ENCODE measurements at regions not wholly inside any gene's neighbourhood (a gene's known extent, or its start where the extent isn't known, plus 50 kb on each side); places are given as distances from the start of the nearest gene placed in this dataset.

DNA sequence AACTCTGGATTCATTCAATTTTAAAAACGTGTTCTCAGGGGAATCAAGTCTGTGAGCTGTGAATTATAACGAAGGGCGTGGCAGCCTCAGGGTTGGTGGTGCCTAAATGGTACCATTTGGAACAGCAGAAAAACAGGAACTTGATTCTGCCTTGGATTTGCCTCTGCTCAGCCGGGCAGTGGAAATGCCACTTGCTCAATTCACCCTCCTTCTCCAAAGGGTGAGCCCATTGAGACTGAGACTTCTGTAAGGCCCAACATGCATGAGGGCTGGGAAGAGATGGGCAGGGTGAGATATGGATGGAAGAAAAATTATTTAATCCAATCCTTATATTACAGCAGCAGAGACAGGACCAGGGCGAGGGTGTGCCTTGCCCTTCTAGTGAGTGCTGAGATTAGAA, 107.1 kb upstream of the HABP2 start:
- Histone ChIP-seq H3K4me3 (replicated peaks; ENCODE audit: insufficient read depth, low read length) (no peak overlapping the region), H3K27ac (replicated peaks) (no peak overlapping the region), H3K27me3 (ENCODE audit: insufficient read depth, poor library complexity, severe bottlenecking) (no peaks in the 10 kb centered on the region)
- DNase-seq (ENCODE audit: low read depth in 1 of 2, low spot score in 1 of 2), result no peak
- no peak for TF ChIP-seq POLR2AphosphoS5 (IDR thresholded peaks at IDR 0.05; ENCODE audit: low read depth)
- no peak for TF ChIP-seq GABPA (IDR thresholded peaks at IDR 0.05; ENCODE audit: low read depth)
- TF ChIP-seq, protein P1, sequence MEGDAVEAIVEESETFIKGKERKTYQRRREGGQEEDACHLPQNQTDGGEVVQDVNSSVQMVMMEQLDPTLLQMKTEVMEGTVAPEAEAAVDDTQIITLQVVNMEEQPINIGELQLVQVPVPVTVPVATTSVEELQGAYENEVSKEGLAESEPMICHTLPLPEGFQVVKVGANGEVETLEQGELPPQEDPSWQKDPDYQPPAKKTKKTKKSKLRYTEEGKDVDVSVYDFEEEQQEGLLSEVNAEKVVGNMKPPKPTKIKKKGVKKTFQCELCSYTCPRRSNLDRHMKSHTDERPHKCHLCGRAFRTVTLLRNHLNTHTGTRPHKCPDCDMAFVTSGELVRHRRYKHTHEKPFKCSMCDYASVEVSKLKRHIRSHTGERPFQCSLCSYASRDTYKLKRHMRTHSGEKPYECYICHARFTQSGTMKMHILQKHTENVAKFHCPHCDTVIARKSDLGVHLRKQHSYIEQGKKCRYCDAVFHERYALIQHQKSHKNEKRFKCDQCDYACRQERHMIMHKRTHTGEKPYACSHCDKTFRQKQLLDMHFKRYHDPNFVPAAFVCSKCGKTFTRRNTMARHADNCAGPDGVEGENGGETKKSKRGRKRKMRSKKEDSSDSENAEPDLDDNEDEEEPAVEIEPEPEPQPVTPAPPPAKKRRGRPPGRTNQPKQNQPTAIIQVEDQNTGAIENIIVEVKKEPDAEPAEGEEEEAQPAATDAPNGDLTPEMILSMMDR (IDR thresholded peaks at IDR 0.05; ENCODE audit: insufficient read depth, low read length), result no peak
- TF ChIP-seq, protein P2, sequence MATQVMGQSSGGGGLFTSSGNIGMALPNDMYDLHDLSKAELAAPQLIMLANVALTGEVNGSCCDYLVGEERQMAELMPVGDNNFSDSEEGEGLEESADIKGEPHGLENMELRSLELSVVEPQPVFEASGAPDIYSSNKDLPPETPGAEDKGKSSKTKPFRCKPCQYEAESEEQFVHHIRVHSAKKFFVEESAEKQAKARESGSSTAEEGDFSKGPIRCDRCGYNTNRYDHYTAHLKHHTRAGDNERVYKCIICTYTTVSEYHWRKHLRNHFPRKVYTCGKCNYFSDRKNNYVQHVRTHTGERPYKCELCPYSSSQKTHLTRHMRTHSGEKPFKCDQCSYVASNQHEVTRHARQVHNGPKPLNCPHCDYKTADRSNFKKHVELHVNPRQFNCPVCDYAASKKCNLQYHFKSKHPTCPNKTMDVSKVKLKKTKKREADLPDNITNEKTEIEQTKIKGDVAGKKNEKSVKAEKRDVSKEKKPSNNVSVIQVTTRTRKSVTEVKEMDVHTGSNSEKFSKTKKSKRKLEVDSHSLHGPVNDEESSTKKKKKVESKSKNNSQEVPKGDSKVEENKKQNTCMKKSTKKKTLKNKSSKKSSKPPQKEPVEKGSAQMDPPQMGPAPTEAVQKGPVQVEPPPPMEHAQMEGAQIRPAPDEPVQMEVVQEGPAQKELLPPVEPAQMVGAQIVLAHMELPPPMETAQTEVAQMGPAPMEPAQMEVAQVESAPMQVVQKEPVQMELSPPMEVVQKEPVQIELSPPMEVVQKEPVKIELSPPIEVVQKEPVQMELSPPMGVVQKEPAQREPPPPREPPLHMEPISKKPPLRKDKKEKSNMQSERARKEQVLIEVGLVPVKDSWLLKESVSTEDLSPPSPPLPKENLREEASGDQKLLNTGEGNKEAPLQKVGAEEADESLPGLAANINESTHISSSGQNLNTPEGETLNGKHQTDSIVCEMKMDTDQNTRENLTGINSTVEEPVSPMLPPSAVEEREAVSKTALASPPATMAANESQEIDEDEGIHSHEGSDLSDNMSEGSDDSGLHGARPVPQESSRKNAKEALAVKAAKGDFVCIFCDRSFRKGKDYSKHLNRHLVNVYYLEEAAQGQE (IDR thresholded peaks at IDR 0.05; ENCODE audit: insufficient replicate concordance, low read depth), result no peak
- no peak for TF ChIP-seq SPI1 (IDR thresholded peaks at IDR 0.05; ENCODE audit: borderline replicate concordance, low read depth)

DNA sequence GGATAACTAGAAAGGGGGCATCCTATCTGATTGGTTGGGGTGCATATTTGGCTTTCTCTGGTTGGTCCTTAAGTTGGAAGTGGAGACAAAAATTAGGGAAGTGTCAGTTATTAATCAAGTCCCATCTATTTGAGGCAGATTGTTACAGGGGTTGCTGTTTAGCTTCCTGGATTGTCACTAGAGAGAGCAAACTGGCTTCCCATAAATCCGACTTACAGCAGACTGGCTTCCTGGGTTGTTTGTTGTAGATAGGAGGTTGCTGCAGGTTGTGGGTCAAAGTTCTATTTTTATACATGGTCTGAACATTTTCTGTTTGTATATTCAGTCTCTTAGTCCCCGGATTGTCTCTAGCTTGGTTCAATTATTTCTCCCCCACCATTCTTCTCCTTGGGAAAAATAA, 106.1 kb upstream of the HABP2 start:
- Histone ChIP-seq H3K4me3 (replicated peaks; ENCODE audit: insufficient read depth, low read length) (no peak overlapping the region), H3K27ac (replicated peaks) (no peak overlapping the region), H3K27me3 (ENCODE audit: insufficient read depth, poor library complexity, severe bottlenecking) (no peaks in the 10 kb centered on the region)
- TF ChIP-seq, protein P1 (IDR thresholded peaks at IDR 0.05; ENCODE audit: insufficient read depth, low read length), result no peak
- TF ChIP-seq GABPA (IDR thresholded peaks at IDR 0.05; ENCODE audit: low read depth) (no peak), SPI1 (IDR thresholded peaks at IDR 0.05; ENCODE audit: borderline replicate concordance, low read depth) (no peak), POLR2AphosphoS5 (IDR thresholded peaks at IDR 0.05; ENCODE audit: low read depth) (no peak)
- TF ChIP-seq, protein P2 (IDR thresholded peaks at IDR 0.05; ENCODE audit: insufficient replicate concordance, low read depth), result no peak
- DNase-seq (ENCODE audit: low read depth in 1 of 2, low spot score in 1 of 2), result no peak

DNA sequence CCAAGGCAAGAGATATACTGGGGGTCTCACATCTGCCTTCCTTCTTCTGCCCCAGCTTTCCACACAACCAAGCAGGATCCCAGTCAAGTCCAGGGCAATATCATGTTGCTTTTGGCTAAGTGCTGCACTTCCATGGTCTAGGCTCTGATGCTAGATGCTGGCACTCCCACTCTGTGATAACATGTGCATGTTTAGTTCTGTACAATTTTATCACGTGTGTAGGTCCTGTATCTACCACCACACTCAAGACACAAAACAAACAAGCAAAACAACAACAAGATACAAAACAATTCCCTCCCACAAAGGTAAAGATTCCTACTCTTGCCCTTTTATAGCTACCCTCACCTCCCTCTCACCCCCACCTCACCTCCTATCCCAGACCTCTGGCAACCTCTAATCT, 105.6 kb upstream of the HABP2 start:
- no peak overlapping the region for H3K27ac ChIP-seq (replicated peaks)
- no peaks in the 10 kb centered on the region for H3K27me3 ChIP-seq (ENCODE audit: insufficient read depth, poor library complexity, severe bottlenecking)
- TF ChIP-seq POLR2AphosphoS5 (IDR thresholded peaks at IDR 0.05; ENCODE audit: low read depth), result no peak
- no peak overlapping the region for H3K4me3 ChIP-seq (replicated peaks; ENCODE audit: insufficient read depth, low read length)
- DNase-seq (ENCODE audit: low read depth in 1 of 2, low spot score in 1 of 2), result no peak

DNA sequence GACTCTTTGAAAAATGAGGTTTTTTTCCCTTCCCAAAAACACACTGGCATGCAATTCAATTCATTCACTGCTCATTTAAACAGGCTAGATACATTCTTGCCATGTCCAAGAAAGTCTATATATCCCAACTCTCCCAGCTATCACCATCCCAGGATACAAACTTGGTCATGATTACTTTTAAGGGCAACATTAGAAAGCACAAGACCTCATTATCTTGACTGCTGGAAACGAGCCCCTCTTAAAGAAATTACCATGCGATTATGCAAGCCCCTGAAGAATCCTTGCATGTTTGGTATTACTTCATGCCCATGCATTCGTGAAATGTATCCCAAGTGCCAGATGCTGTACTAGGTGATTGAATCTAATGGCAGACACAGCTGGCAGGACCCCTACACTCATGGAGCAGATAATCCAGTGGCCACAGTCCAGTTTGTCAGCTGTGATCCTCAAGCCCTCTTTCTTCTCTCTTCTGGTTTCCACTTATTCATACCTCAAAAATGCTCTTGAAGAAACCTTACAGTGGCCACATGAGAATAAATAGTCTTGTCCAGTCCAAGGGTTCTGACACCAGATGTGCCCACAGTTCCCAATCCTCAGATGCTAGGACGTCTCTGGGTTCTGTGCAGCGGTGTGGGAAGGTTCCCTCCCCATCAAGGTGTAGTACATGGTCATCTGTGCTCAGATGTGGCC, 103.7 kb upstream of the HABP2 start:
- no peak overlapping the region for H3K4me3 ChIP-seq (replicated peaks; ENCODE audit: insufficient read depth, low read length)
- H3K27me3 ChIP-seq (ENCODE audit: insufficient read depth, poor library complexity, severe bottlenecking), result no peaks in the 10 kb centered on the region
- no peak for TF ChIP-seq POLR2AphosphoS5 (IDR thresholded peaks at IDR 0.05; ENCODE audit: low read depth)
- H3K27ac ChIP-seq (replicated peaks), result no peak overlapping the region
- no peak for DNase-seq (ENCODE audit: low read depth in 1 of 2, low spot score in 1 of 2)

Measured in HL-60 (cell line).